Tongue (tissue), 1 donor: ENCODE measurements at regions not wholly inside any gene's neighbourhood (a gene's known extent, or its start where the extent isn't known, plus 50 kb on each side); places are given as distances from the start of the nearest gene placed in this dataset.
"Not testable (repeated sequence)": the region's sequence is repeated elsewhere in the genome, so short reads cannot be mapped to it uniquely, and the experiment has no call there.

Experiments
- DNase-seq: peaks from one replicate; pipeline ENCODE4 v3.0.0-alpha.2; 2015

- no peak for DNase-seq
Observed at GRCh38 chr1:81738875-81739274, 61.9 kb upstream of the ADGRL2 start.

- no peak for DNase-seq
Observed at GRCh38 chr1:81733480-81733879, 67.3 kb upstream of the ADGRL2 start.

- no peak for DNase-seq
Observed at GRCh38 chr1:81731989-81732388, 68.7 kb upstream of the ADGRL2 start.

DNA sequence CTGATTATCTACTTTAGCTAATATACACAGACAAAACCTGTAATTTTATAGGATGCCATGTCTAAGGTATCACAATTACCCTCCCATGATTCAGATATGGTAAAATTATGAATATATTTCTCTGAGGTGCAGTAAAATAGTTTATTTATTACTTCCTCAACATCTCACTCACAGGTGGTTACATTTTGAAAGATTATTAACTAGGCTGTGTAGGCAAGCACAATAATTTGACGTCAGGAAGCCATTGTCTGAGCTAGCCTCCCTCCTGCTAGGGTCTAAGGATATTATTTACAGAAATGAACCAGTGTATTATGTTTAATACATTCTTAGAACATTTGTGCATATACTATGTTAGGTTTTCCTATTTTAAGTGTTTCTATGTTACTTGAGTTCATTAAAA, 69.9 kb upstream of the ADGRL2 start:
- DNase-seq, result no peak

- DNase-seq, result not testable (repeated sequence)
Observed at GRCh38 chr1:81730299-81730698, 70.4 kb upstream of the ADGRL2 start.

DNA sequence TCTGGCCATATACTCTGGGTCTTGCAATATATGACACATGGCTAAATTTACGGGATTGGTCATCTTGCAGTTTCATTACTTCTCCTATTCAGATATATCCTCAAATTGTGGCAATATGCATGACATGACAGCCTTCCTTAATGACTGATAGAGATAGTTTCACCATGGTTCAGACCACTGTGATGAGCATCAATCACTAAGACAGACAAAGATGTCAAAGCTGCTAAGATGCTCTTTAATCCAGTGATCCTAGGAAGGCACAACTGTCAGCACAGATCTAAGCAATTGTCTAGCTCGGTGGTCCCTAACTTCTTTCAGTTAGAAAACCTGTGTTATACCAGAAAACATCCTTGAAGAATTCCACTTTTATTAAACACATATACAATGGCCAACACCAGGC, 70.9 kb upstream of the ADGRL2 start:
- no peak for DNase-seq

DNA sequence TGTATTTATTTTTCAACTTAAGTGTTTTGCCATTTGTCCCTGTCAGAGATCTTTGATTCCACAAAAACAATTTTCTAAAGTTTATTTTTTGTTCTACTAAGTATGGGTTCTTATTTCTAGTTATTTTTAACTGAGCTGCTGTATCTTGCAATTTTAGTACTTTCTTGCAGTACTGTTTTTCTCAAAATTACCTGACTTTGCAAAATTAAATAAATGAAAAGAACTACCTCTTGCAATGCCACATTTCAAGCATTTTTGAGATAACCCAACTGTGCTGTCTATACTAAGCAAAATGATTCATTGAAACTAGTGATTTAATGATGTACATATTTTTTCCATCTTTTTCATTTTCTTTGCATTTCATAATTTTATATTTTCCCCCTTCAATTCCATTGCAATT, 71.5 kb upstream of the ADGRL2 start:
- no peak for DNase-seq

GRCh38 chr1:81725823-81726222, 74.9 kb upstream of the ADGRL2 start:
- no peak for DNase-seq

GRCh38 chr1:81722631-81723328, 78.0 kb upstream of the ADGRL2 start:
- DNase-seq, result not testable (repeated sequence)

GRCh38 chr1:81720256-81720655, 80.5 kb upstream of the ADGRL2 start:
- DNase-seq, result not testable (repeated sequence)

GRCh38 chr1:81717230-81717629, 83.5 kb upstream of the ADGRL2 start:
- DNase-seq, result no peak

- no peak for DNase-seq
Observed at GRCh38 chr1:81715391-81715790, 85.3 kb upstream of the ADGRL2 start.

GRCh38 chr1:81714636-81715035, 86.1 kb upstream of the ADGRL2 start:
- no peak for DNase-seq

- no peak for DNase-seq
Observed at GRCh38 chr1:81712425-81712824, 88.3 kb upstream of the ADGRL2 start.

DNA sequence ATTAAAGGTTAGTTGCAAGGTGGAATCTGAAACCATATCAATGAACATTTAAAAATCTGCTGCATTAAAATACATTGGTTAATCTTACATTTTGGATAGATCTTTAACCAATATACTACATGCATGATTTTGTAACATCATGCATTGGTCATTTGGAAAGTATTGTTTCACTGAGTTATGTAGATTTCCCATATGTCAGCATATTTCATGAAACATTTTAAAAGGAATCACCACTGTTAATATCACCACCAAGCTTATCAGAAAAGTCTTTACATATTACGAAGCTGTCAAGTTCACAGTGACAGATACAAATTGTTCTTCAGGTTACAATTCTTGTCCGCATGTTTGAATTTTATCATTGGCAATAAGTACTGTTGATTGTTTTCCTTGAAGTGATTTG, 89.9 kb upstream of the ADGRL2 start:
- no peak for DNase-seq

DNA sequence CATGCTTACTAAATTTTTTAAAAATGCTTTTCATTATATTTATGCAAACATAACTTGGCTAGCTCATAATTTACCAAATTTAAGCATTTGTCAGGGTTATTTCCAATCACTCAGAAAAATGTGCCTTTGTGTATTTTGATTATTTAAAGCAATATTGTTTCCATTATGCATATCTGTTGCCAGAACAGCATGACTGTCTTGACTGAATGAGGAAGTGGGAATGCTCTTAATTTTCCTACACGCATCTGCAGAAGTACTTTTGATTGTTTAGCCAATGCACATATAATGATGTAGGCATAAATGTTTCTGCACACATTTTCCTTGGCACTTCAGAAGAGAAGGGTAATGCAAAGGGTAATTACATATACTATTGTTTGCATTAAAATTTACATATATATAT, 92.5 kb upstream of the ADGRL2 start:
- peak; percentile 38 for DNase-seq

- DNase-seq, result no peak
Observed at GRCh38 chr1:81706650-81707435, 93.9 kb upstream of the ADGRL2 start.

- DNase-seq, result no peak
Observed at GRCh38 chr1:81703756-81704463, 96.8 kb upstream of the ADGRL2 start.

DNA sequence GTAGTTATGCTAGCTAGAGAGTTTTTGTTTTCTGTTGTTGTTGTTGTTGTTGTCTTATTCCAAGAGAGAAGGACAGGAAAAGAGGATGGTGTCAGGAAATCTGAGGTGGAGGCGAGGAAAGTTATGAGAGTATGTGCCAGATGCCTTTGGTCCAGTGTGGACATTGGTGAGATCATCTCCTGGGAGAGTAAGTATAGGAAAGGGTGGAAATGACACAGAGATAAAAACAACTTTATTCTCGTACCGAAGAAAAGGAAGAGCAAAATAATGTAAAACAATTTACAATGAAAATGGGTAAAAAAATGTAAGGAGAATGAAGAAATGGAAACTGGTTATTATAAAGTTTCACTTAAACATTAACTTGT, 97.4 kb upstream of the ADGRL2 start:
- no peak for DNase-seq

DNA sequence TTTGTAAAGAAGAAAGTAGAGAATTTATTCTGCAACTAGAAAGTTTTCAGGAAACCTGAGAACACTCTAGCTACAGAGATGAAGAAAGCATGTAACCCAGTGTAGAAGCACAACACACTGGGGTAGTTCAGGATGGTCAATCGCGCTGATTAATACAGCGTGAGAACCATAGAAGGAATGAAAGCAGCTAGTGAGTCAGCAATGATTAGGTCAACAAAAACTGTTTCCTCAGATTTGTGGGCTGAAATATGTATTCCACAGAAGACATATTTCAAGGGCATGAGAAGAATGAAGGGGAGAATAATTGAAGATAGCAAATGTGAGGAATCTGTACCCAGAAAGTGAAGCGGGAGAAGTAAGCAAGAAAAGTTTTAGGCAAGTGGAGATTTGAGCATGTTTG, 97.8 kb upstream of the ADGRL2 start:
- no peak for DNase-seq

DNA sequence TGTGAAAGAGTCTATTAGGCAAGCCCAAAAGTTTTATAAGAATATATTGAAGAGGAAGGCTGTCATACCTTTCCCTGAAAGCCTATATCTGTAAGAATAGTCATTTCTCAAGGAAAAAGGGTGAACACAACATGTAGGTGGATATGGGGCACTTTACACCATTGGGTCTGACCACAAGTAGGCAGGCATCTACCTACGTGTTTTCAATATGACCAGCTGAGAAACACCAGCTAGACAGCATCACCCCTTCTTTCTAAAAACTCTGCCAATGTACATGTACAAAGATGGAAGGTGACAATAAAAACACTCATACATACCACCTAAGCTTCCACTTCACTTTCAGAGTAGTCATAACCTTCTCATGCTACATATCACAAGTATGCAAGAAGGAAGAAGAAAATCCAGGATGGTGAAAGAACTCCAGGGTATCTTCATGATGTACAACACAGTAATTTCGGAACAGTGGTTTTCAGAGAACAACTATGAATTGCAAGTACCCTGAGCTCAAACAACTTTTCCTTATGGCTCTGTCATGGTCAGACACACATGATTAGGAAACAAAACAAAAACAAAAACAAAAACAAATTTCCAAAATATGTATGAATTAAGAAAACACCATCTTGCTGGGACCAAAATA, 98.5 kb upstream of the ADGRL2 start:
- DNase-seq, result no peak

DNA sequence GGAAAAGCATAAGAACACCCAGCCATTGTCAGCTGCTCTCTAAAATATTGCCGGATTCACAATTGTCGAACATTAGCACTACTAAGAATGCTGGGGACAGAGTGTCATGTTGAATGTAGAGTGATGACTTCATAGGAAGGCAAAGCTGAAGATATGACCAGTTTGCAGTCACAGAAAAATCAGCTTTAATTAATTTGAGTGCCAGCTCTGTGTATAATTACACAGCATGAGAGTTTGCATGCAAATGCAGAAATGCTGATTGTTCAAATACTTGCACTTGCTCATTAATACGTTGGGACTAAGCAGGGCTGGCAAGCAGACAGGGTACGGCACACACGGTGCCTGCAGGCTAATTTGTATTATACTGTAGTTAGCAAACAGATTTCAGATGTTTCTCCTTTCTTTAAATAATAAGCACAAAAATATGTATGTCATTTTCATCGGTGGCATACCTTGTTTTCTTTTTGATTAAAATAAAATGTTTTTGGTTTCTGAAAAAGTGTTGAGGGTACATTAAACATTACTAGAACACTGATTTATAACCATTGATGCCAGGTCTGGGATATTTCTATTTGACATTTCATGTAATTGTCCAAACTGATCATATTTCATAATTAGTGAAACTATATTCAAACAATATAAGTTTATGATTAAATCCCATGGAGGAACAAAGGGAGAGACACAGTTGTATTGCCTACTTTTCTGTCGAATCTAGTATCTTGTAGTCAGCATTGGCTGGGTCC, 99.8 kb upstream of the ADGRL2 start:
- no peak for DNase-seq
